ENCODE measurements at regions not wholly inside any gene's neighbourhood (a gene's known extent, or its start where the extent isn't known, plus 50 kb on each side); places are given as distances from the start of the nearest gene placed in this dataset.

DNA sequence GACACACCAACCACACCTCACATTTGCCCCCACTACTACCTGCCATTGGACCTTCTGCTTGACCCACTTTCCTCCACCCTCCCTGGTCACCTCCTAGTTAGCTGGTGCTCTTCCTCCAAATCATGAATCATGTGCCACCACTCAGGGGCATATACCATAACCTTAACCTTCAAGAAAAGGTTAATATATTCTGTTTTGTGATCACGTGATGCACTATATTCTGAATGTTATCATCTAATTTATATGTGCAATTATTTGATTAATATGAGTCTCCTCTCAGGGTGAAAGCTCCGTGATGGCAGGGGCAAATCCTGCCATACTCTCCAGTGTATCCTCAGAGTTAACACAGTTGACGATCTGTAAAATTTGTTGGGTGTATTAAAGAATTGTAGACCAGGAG lies 635.5 kb downstream of the XPNPEP1 start:
- Histone ChIP-seq H3K27ac (ENCODE audit: insufficient read depth, low read length) (no peak overlapping the region), H3K9me3 (ENCODE audit: control insufficient read depth, insufficient read depth, low read length) (no peaks in the 10 kb centered on the region), H2BK120ac (ENCODE audit: low read depth, low read length) (no peak overlapping the region), H3K27me3 (ENCODE audit: control insufficient read depth, insufficient read depth, low read length) (no peaks in the 10 kb centered on the region), H2BK5ac (ENCODE audit: low read depth, low read length, poor library complexity, severe bottlenecking) (no peak overlapping the region), H3K14ac (replicated peaks; ENCODE audit: low read depth, low read length) (no peak overlapping the region), H3K9ac (ENCODE audit: low read depth, low read length) (no peak overlapping the region), H3K4me1 (ENCODE audit: control insufficient read depth, insufficient read depth, low read length) (peaks cover 8% of the 10 kb centered on the region), H4K20me1 (ENCODE audit: insufficient read depth, low read length) (no peaks in the 10 kb centered on the region), H3K4me3 (ENCODE audit: insufficient read depth, low read depth, low read length) (no peak overlapping the region), H2AK5ac (ENCODE audit: low read depth, low read length) (no peak overlapping the region), H3K79me1 (ENCODE audit: low read depth in 1 of 2, low read length in 2 of 2) (no peaks in the 10 kb centered on the region), H4K5ac (ENCODE audit: low read depth, low read length) (no peak overlapping the region), H3K18ac (ENCODE audit: low read depth, low read length) (no peak overlapping the region), H3K23ac (ENCODE audit: low read depth, low read length) (no peak overlapping the region), H3K36me3 (ENCODE audit: control insufficient read depth, insufficient read depth, low read length) (no peaks in the 10 kb centered on the region), H3K4ac (ENCODE audit: low read depth, low read length) (no peak overlapping the region; the same call in 1 of the 2 replicates), H2BK20ac (ENCODE audit: low read depth, low read length) (no peak overlapping the region), H3K56ac (ENCODE audit: extremely low read depth, insufficient read depth, low read length) (no peak overlapping the region), H2AK9ac (replicated peaks; ENCODE audit: low read depth, low read length, poor library complexity) (no peak overlapping the region), H2BK15ac (ENCODE audit: low read depth, low read length) (no peak overlapping the region), H4K8ac (ENCODE audit: low read depth in 2 of 2, low read length in 2 of 2) (no peak overlapping the region), H3K4me2 (ENCODE audit: low read depth, low read length) (no peak overlapping the region), H3K9me1 (ENCODE audit: insufficient read depth, low read length) (peaks cover 5% of the 10 kb centered on the region), H2AFZ (replicated peaks; ENCODE audit: low read length, poor library complexity) (no peak overlapping the region), H4K91ac (ENCODE audit: insufficient read depth, low read depth, low read length) (no peak overlapping the region)
- BruUV-seq (replicated peaks): no TSS peak
- CTCF ChIA-PET: interaction anchor here (0.8 kb wide), 1 partner anchor 55 kb away, joined by 3 read pairs; no protein-coding TSS in a partner anchor
- TF ChIP-seq, protein P1, sequence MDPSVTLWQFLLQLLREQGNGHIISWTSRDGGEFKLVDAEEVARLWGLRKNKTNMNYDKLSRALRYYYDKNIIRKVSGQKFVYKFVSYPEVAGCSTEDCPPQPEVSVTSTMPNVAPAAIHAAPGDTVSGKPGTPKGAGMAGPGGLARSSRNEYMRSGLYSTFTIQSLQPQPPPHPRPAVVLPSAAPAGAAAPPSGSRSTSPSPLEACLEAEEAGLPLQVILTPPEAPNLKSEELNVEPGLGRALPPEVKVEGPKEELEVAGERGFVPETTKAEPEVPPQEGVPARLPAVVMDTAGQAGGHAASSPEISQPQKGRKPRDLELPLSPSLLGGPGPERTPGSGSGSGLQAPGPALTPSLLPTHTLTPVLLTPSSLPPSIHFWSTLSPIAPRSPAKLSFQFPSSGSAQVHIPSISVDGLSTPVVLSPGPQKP (IDR thresholded peaks at IDR 0.05; ENCODE audit: borderline replicate concordance, low read depth, low read length): no peak
- TF ChIP-seq CHD1 (IDR thresholded peaks at IDR 0.05; ENCODE audit: low read depth, low read length) (no peak), MAFK (IDR thresholded peaks at IDR 0.05; ENCODE audit: low read depth, low read length) (no peak)
- in situ Hi-C loops (cut with MboI; ENCODE audit: low sequenced_read_pairs) (no loop called here), intact Hi-C loops (cut with micrococcal nuclease) (no loop called here), dilution Hi-C loops (cut with HindIII; ENCODE audit: low sequenced_read_pairs, unreplicated experiment) (no loop called here)
- POLR2A ChIA-PET (ENCODE audit: unreplicated experiment): no interaction called here
- WGBS, 2 experiments (ENCODE audit: extremely low coverage in 2 of 2, insufficient read length in 1 of 2): no CpG with 5 or more reads among the region's 3 CpGs
- ATAC-seq (ENCODE audit: low read depth): no peak
- DNase-seq: no peak

Measured in IMR-90 (cell line).